Panc1 (cell line): ENCODE measurements at regions not wholly inside any gene's neighbourhood (a gene's known extent, or its start where the extent isn't known, plus 50 kb on each side); places are given as distances from the start of the nearest gene placed in this dataset.

ENCODE experiments used
- ATAC-seq: fragments of 200-7000 bp; cut with Tn5 transposase; 2 replicates; pipeline ENCODE4 v1.9.1; 2020; ENCODE audit warnings: mild to moderate bottlenecking, moderate library complexity
- BruUV-seq: library from RNA; stranded (reverse); fragments of 400-500 nt; replicated peaks from 2 replicates; lab custom pipeline; 2021; lab: Mats Ljungman, UMichigan
- CTCF ChIA-PET: fragments of 300-600 bp; sonication (Branson Sonifier 250); formaldehyde crosslinking; loops from one replicate; lab custom pipeline; 2022; ENCODE audit warnings: antibody characterized with exemption; lab: Charles Lee
- POLR2A ChIA-PET: fragments of 300-600 bp; sonication (Branson Sonifier 250); formaldehyde crosslinking; loops from one replicate; lab custom pipeline; 2022; ENCODE audit warnings: antibody characterized with exemption; lab: Charles Lee
- DNase-seq: peaks from one replicate; pipeline ENCODE4 v3.0.0-alpha.2; 2010; ENCODE audit warnings: low read depth, low spot score
- H3K27ac ChIP-seq: 2 replicates; pipeline ENCODE4 v1.5.1; 2011; ENCODE audit warnings: mild to moderate bottlenecking, low read length, inconsistent platforms
- H3K27me3 ChIP-seq: fragments of 200-500 bp; sonication (Bioruptor generic); 2 replicates; pipeline ENCODE4 v1.6.0; 2014; ENCODE audit warnings: low read length, inconsistent platforms; ENCODE audit not compliant: control insufficient read depth, insufficient read depth
- H3K36me3 ChIP-seq: fragments of 200-500 bp; sonication (Bioruptor generic); 2 replicates; pipeline ENCODE4 v1.5.1; 2014; ENCODE audit warnings: inconsistent platforms, mild to moderate bottlenecking, low read length, moderate library complexity; ENCODE audit not compliant: control insufficient read depth, insufficient read depth
- H3K4me1 ChIP-seq: 2 replicates; pipeline ENCODE4 v1.5.1; 2011; ENCODE audit warnings: inconsistent platforms, mild to moderate bottlenecking, low read length, moderate library complexity; ENCODE audit not compliant: control insufficient read depth, insufficient read depth
- H3K4me3 ChIP-seq, 2 experiments: 2 replicates each; pipeline ENCODE4 v1.5.1; 2011 to 2012; ENCODE audit warnings: low read depth in 2 of 2, low read length in 2 of 2, mild to moderate bottlenecking in 2 of 2, inconsistent platforms in 1 of 2, moderate library complexity in 1 of 2
- H3K9me3 ChIP-seq: fragments of 200-500 bp; sonication (Bioruptor generic); 2 replicates; pipeline ENCODE4 v1.5.1; 2014; ENCODE audit warnings: low read depth, mild to moderate bottlenecking, inconsistent platforms, low read length, moderate library complexity; ENCODE audit not compliant: control insufficient read depth, insufficient read depth
- POLR2AphosphoS5 ChIP-seq: IDR thresholded peaks from 2 replicates; pipeline ENCODE4 v1.6.1; 2012; ENCODE audit warnings: mild to moderate bottlenecking, low read depth, low read length, moderate library complexity
- SIN3A ChIP-seq: IDR thresholded peaks from 2 replicates; pipeline ENCODE4 v1.6.1; 2012; ENCODE audit warnings: low read depth, mild to moderate bottlenecking, low read length, moderate library complexity, borderline replicate concordance; ENCODE audit not compliant: insufficient read depth
- TCF7L2 ChIP-seq: IDR thresholded peaks from 2 replicates; pipeline ENCODE4 v1.6.1; 2011; ENCODE audit warnings: mild to moderate bottlenecking, low read depth, low read length, inconsistent platforms
- in situ Hi-C: cut with HindIII; loops from 2 replicates; pipeline ENCODE4 v1.10.0; 2016; ENCODE audit warnings: low sequenced_read_pairs, low pct_unique_long_range_greater_than_20kb
- intact Hi-C: fragments of 100-400 bp; cut with micrococcal nuclease; formaldehyde crosslinking; loops from one replicate; pipeline ENCODE4 v1.10.0; 2022; ENCODE audit not compliant: unreplicated experiment
- TF ChIP-seq, protein P1 (sequence below), 2 experiments: IDR thresholded peaks; 2 replicates each; pipeline ENCODE4 v1.6.1; 2011 to 2012; ENCODE audit warnings: low read depth in 2 of 2, control low read depth in 1 of 2, low read length in 1 of 2, mild to moderate bottlenecking in 1 of 2, moderate library complexity in 1 of 2; ENCODE audit not compliant: insufficient read depth in 1 of 2
- TF ChIP-seq, protein P2 (sequence below): fragments of 450-650 bp; IDR thresholded peaks from 2 replicates; pipeline ENCODE4 v1.5.1; 2017; ENCODE audit warnings: mild to moderate bottlenecking

DNA sequence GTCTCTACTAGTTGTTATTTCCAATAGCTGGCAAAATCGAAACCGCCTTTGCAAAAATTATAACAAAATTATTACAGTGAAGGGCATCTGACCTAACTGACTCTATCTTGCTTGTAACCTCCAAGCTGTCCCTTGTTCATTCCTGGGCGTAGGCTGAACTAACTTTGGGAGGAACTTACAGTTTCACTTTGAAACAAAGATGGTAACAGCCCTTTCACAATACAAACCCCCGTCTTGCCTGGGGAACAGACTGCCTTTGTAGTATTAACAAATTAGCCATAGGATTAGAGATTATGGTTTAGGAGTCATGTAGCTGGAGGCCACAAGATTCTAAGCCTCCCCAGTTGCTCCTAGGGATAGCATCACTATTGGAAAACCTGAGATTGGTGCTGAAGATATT lies 131.6 kb upstream of the HSD17B12 start:
- Histone ChIP-seq H3K27me3 (peaks cover 2% of the 10 kb centered on the region; the same call in 1 of the 2 replicates), H3K36me3 (no peaks in the 10 kb centered on the region), H3K27ac (no peak overlapping the region), H3K4me3 (no peak overlapping the region), H3K9me3 (no peaks in the 10 kb centered on the region), H3K4me1 (peaks cover 3% of the 10 kb centered on the region; the same call in 1 of the 2 replicates)
- ChIA-PET CTCF (no interaction called here), POLR2A (no interaction called here)
- DNase-seq (no peak), ATAC-seq (no peak)
- in situ Hi-C loops = no loop called here
- intact Hi-C loops = no loop called here
- no peak for TF ChIP-seq TCF7L2
- TF ChIP-seq, protein P1, sequence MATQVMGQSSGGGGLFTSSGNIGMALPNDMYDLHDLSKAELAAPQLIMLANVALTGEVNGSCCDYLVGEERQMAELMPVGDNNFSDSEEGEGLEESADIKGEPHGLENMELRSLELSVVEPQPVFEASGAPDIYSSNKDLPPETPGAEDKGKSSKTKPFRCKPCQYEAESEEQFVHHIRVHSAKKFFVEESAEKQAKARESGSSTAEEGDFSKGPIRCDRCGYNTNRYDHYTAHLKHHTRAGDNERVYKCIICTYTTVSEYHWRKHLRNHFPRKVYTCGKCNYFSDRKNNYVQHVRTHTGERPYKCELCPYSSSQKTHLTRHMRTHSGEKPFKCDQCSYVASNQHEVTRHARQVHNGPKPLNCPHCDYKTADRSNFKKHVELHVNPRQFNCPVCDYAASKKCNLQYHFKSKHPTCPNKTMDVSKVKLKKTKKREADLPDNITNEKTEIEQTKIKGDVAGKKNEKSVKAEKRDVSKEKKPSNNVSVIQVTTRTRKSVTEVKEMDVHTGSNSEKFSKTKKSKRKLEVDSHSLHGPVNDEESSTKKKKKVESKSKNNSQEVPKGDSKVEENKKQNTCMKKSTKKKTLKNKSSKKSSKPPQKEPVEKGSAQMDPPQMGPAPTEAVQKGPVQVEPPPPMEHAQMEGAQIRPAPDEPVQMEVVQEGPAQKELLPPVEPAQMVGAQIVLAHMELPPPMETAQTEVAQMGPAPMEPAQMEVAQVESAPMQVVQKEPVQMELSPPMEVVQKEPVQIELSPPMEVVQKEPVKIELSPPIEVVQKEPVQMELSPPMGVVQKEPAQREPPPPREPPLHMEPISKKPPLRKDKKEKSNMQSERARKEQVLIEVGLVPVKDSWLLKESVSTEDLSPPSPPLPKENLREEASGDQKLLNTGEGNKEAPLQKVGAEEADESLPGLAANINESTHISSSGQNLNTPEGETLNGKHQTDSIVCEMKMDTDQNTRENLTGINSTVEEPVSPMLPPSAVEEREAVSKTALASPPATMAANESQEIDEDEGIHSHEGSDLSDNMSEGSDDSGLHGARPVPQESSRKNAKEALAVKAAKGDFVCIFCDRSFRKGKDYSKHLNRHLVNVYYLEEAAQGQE (IDR thresholded peaks at IDR 0.05; ENCODE audit: insufficient read depth in 1 of 2, low read depth in 2 of 2, low read length in 1 of 2) = no peak
- TF ChIP-seq, protein P2, sequence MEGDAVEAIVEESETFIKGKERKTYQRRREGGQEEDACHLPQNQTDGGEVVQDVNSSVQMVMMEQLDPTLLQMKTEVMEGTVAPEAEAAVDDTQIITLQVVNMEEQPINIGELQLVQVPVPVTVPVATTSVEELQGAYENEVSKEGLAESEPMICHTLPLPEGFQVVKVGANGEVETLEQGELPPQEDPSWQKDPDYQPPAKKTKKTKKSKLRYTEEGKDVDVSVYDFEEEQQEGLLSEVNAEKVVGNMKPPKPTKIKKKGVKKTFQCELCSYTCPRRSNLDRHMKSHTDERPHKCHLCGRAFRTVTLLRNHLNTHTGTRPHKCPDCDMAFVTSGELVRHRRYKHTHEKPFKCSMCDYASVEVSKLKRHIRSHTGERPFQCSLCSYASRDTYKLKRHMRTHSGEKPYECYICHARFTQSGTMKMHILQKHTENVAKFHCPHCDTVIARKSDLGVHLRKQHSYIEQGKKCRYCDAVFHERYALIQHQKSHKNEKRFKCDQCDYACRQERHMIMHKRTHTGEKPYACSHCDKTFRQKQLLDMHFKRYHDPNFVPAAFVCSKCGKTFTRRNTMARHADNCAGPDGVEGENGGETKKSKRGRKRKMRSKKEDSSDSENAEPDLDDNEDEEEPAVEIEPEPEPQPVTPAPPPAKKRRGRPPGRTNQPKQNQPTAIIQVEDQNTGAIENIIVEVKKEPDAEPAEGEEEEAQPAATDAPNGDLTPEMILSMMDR = no peak
- TF ChIP-seq POLR2AphosphoS5 = no peak
- no peak for TF ChIP-seq SIN3A
- BruUV-seq = no TSS peak

DNA sequence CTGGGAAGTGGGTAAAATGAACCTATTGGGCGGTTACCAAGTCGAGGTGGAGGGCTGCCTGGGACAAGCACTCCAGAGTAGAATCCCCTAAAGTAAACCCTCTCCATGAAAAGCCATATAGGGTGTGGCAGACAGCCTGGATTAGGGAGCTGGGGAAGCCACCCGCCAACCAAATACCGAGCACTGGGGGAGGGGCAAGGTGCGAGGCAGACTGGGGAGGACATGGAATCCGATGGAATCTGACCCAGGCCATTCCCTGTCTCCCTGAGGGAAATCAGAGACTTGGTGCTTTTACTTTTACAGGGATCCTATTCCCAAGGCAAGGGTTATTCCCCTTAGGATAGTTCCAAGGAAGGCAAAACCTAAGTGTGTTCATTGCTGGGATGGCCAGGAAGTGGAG lies 130.9 kb upstream of the HSD17B12 start:
- ATAC-seq (no peak), DNase-seq (no peak)
- Histone ChIP-seq H3K36me3 (no peaks in the 10 kb centered on the region), H3K9me3 (no peaks in the 10 kb centered on the region), H3K27ac (no peak overlapping the region), H3K27me3 (peaks cover 2% of the 10 kb centered on the region; the same call in 1 of the 2 replicates), H3K4me1 (peaks cover 3% of the 10 kb centered on the region; the same call in 1 of the 2 replicates), H3K4me3 (no peak overlapping the region)
- no TSS peak for BruUV-seq
- intact Hi-C loops = no loop called here
- ChIA-PET CTCF (no interaction called here), POLR2A (no interaction called here)
- no peak for TF ChIP-seq TCF7L2
- TF ChIP-seq SIN3A = no peak
- in situ Hi-C loops = no loop called here

DNA sequence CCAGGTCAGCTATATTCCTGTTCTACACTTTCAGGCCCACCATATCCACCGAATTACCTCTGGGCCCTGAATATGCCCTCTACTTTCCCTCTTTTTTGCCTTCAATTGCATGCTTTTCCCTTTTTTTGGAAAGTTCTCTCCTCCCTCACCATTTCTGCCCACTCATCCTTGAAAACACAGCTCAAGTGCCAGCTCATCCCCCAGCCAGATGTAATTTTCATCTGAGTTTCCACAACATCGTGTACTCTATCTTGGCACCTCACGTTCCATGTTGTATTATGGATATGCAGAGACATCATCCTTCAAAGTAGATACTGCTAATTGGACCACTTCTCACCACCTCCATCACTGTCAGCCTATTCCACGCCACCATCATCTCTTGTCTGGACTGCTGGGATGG lies 129.8 kb upstream of the HSD17B12 start:
- in situ Hi-C loops = no loop called here
- Histone ChIP-seq H3K4me1 (peaks cover 3% of the 10 kb centered on the region; the same call in 1 of the 2 replicates), H3K27me3 (peaks cover 10% of the 10 kb centered on the region), H3K36me3 (no peaks in the 10 kb centered on the region), H3K9me3 (no peaks in the 10 kb centered on the region), H3K4me3 (no peak overlapping the region), H3K27ac (no peak overlapping the region)
- ChIA-PET POLR2A (interaction anchor here (0.5 kb wide), 1 partner anchor 301 kb away, joined by 3 read pairs; no protein-coding TSS in a partner anchor), CTCF (no interaction called here)
- no peak for TF ChIP-seq POLR2AphosphoS5
- TF ChIP-seq, protein P2 = no peak
- TF ChIP-seq, protein P1 (IDR thresholded peaks at IDR 0.05; ENCODE audit: insufficient read depth in 1 of 2, low read depth in 2 of 2, low read length in 1 of 2) = no peak
- intact Hi-C loops = no loop called here
- DNase-seq = no peak
- BruUV-seq = no TSS peak
- no peak for ATAC-seq
